H1 (cell line): ENCODE measurements at regions not wholly inside any gene's neighbourhood (a gene's known extent, or its start where the extent isn't known, plus 50 kb on each side); places are given as distances from the start of the nearest gene placed in this dataset.

ENCODE experiments used
- ATF3 ChIP-seq: IDR thresholded peaks from 2 replicates; pipeline ENCODE4 v1.6.1; 2011; ENCODE audit warnings: low read depth, mild to moderate bottlenecking, low read length; ENCODE audit not compliant: insufficient read depth
- CHD1 ChIP-seq: IDR thresholded peaks from 2 replicates; pipeline ENCODE4 v1.6.1; 2012; ENCODE audit warnings: low read depth, low read length, improper control_type of control experiment
- EP300 ChIP-seq, 2 experiments: IDR thresholded peaks; 1 replicate in 1 of 2; 2 replicates in 1 of 2; pipeline ENCODE4 v1.6.1; 2011 to 2012; ENCODE audit warnings: low read depth in 2 of 2, low read length in 2 of 2, mild to moderate bottlenecking in 2 of 2, borderline replicate concordance in 1 of 2, inconsistent platforms in 1 of 2, moderate library complexity in 1 of 2
- EZH2 ChIP-seq: fragments of 200-600 bp; sonication (generic); IDR thresholded peaks from 2 replicates; pipeline ENCODE4 v1.7.1; 2012; ENCODE audit warnings: low read depth, mild to moderate bottlenecking, moderate library complexity, low read length, inconsistent platforms; ENCODE audit not compliant: severe bottlenecking
- POLR2A ChIP-seq, 2 experiments: IDR thresholded peaks; 1 replicate in 1 of 2; 2 replicates in 1 of 2; pipeline ENCODE4 v1.6.1; 2011; ENCODE audit warnings: low read depth in 2 of 2, low read length in 2 of 2, mild to moderate bottlenecking in 2 of 2; ENCODE audit errors: control extremely low read depth in 1 of 2
- POLR2AphosphoS5 ChIP-seq: IDR thresholded peaks from 2 replicates; pipeline ENCODE4 v1.6.1; 2011; ENCODE audit warnings: low read depth, low read length
- RAD21 ChIP-seq, 2 experiments: IDR thresholded peaks in 1 of 2; conservative IDR thresholded peaks in 1 of 2; 2 replicates each; pipeline ENCODE4 v1.6.1; 2011; ENCODE audit warnings: low read depth in 2 of 2, low read length in 2 of 2, improper control_type of control experiment in 1 of 2, inconsistent platforms in 1 of 2, mild to moderate bottlenecking in 1 of 2, moderate library complexity in 1 of 2
- SIN3A ChIP-seq, 2 experiments: IDR thresholded peaks in 1 of 2; conservative IDR thresholded peaks in 1 of 2; 2 replicates each; pipeline ENCODE4 v1.6.1; 2011 to 2012; ENCODE audit warnings: low read length in 2 of 2, improper control_type of control experiment in 1 of 2, low read depth in 1 of 2, mild to moderate bottlenecking in 1 of 2
- TBP ChIP-seq: IDR thresholded peaks from 2 replicates; pipeline ENCODE4 v1.6.1; 2011; ENCODE audit warnings: low read depth, low read length, improper control_type of control experiment
- TCF12 ChIP-seq: IDR thresholded peaks from 2 replicates; pipeline ENCODE4 v1.6.1; 2011; ENCODE audit warnings: low read depth, mild to moderate bottlenecking, low read length
- TEAD4 ChIP-seq: IDR thresholded peaks from 2 replicates; pipeline ENCODE4 v1.6.1; 2012; ENCODE audit warnings: low read depth, low read length, inconsistent platforms, mixed read lengths
- YY1 ChIP-seq: IDR thresholded peaks from 2 replicates; pipeline ENCODE4 v1.6.1; 2011; ENCODE audit warnings: low read depth, mild to moderate bottlenecking, low read length
- TF ChIP-seq, protein P1 (sequence below), 3 experiments: IDR thresholded peaks; 1 replicate in 2 of 3; 2 replicates in 1 of 3; pipeline versions ENCODE4 v1.5.1 to v1.6.1; 2011; ENCODE audit warnings: low read length in 3 of 3, mild to moderate bottlenecking in 3 of 3, inconsistent platforms in 2 of 3, low read depth in 1 of 3, moderate library complexity in 1 of 3; ENCODE audit not compliant: insufficient read depth in 1 of 3; ENCODE audit errors: control extremely low read depth in 1 of 3
- TF ChIP-seq, protein P2 (sequence below): fragments of 300-600 bp; sonication (generic); IDR thresholded peaks from 2 replicates; pipeline ENCODE4 v1.7.1; 2012; ENCODE audit warnings: low read length, moderate library complexity, mild to moderate bottlenecking, inconsistent platforms; ENCODE audit not compliant: insufficient replicate concordance

- TF ChIP-seq, protein P1, sequence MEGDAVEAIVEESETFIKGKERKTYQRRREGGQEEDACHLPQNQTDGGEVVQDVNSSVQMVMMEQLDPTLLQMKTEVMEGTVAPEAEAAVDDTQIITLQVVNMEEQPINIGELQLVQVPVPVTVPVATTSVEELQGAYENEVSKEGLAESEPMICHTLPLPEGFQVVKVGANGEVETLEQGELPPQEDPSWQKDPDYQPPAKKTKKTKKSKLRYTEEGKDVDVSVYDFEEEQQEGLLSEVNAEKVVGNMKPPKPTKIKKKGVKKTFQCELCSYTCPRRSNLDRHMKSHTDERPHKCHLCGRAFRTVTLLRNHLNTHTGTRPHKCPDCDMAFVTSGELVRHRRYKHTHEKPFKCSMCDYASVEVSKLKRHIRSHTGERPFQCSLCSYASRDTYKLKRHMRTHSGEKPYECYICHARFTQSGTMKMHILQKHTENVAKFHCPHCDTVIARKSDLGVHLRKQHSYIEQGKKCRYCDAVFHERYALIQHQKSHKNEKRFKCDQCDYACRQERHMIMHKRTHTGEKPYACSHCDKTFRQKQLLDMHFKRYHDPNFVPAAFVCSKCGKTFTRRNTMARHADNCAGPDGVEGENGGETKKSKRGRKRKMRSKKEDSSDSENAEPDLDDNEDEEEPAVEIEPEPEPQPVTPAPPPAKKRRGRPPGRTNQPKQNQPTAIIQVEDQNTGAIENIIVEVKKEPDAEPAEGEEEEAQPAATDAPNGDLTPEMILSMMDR (IDR thresholded peaks at IDR 0.05; ENCODE audit: control extremely low read depth in 1 of 3, insufficient read depth in 1 of 3, low read depth in 1 of 3, low read length in 3 of 3) = no peak
- TF ChIP-seq TBP (no peak), TEAD4 (no peak), EZH2 (no peak), POLR2A (IDR thresholded peaks at IDR 0.05; ENCODE audit: control extremely low read depth in 1 of 2, low read depth in 2 of 2, low read length in 2 of 2) (no peak), EP300 (IDR thresholded peaks at IDR 0.05; ENCODE audit: borderline replicate concordance in 1 of 2, low read depth in 2 of 2, low read length in 2 of 2) (no peak), RAD21 (IDR thresholded peaks at IDR 0.05 in 1 of 2, conservative IDR thresholded peaks at IDR 0.05 in 1 of 2; ENCODE audit: low read depth in 2 of 2, low read length in 2 of 2) (no peak), CHD1 (no peak), SIN3A (conservative IDR thresholded peaks at IDR 0.05 in 1 of 2, IDR thresholded peaks at IDR 0.05 in 1 of 2; ENCODE audit: low read depth in 1 of 2, low read length in 2 of 2) (no peak), ATF3 (no peak), TCF12 (no peak), YY1 (no peak), POLR2AphosphoS5 (no peak)
- TF ChIP-seq, protein P2, sequence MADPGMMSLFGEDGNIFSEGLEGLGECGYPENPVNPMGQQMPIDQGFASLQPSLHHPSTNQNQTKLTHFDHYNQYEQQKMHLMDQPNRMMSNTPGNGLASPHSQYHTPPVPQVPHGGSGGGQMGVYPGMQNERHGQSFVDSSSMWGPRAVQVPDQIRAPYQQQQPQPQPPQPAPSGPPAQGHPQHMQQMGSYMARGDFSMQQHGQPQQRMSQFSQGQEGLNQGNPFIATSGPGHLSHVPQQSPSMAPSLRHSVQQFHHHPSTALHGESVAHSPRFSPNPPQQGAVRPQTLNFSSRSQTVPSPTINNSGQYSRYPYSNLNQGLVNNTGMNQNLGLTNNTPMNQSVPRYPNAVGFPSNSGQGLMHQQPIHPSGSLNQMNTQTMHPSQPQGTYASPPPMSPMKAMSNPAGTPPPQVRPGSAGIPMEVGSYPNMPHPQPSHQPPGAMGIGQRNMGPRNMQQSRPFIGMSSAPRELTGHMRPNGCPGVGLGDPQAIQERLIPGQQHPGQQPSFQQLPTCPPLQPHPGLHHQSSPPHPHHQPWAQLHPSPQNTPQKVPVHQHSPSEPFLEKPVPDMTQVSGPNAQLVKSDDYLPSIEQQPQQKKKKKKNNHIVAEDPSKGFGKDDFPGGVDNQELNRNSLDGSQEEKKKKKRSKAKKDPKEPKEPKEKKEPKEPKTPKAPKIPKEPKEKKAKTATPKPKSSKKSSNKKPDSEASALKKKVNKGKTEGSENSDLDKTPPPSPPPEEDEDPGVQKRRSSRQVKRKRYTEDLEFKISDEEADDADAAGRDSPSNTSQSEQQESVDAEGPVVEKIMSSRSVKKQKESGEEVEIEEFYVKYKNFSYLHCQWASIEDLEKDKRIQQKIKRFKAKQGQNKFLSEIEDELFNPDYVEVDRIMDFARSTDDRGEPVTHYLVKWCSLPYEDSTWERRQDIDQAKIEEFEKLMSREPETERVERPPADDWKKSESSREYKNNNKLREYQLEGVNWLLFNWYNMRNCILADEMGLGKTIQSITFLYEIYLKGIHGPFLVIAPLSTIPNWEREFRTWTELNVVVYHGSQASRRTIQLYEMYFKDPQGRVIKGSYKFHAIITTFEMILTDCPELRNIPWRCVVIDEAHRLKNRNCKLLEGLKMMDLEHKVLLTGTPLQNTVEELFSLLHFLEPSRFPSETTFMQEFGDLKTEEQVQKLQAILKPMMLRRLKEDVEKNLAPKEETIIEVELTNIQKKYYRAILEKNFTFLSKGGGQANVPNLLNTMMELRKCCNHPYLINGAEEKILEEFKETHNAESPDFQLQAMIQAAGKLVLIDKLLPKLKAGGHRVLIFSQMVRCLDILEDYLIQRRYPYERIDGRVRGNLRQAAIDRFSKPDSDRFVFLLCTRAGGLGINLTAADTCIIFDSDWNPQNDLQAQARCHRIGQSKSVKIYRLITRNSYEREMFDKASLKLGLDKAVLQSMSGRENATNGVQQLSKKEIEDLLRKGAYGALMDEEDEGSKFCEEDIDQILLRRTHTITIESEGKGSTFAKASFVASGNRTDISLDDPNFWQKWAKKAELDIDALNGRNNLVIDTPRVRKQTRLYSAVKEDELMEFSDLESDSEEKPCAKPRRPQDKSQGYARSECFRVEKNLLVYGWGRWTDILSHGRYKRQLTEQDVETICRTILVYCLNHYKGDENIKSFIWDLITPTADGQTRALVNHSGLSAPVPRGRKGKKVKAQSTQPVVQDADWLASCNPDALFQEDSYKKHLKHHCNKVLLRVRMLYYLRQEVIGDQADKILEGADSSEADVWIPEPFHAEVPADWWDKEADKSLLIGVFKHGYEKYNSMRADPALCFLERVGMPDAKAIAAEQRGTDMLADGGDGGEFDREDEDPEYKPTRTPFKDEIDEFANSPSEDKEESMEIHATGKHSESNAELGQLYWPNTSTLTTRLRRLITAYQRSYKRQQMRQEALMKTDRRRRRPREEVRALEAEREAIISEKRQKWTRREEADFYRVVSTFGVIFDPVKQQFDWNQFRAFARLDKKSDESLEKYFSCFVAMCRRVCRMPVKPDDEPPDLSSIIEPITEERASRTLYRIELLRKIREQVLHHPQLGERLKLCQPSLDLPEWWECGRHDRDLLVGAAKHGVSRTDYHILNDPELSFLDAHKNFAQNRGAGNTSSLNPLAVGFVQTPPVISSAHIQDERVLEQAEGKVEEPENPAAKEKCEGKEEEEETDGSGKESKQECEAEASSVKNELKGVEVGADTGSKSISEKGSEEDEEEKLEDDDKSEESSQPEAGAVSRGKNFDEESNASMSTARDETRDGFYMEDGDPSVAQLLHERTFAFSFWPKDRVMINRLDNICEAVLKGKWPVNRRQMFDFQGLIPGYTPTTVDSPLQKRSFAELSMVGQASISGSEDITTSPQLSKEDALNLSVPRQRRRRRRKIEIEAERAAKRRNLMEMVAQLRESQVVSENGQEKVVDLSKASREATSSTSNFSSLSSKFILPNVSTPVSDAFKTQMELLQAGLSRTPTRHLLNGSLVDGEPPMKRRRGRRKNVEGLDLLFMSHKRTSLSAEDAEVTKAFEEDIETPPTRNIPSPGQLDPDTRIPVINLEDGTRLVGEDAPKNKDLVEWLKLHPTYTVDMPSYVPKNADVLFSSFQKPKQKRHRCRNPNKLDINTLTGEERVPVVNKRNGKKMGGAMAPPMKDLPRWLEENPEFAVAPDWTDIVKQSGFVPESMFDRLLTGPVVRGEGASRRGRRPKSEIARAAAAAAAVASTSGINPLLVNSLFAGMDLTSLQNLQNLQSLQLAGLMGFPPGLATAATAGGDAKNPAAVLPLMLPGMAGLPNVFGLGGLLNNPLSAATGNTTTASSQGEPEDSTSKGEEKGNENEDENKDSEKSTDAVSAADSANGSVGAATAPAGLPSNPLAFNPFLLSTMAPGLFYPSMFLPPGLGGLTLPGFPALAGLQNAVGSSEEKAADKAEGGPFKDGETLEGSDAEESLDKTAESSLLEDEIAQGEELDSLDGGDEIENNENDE = no peak
These were observed 237.5 kb upstream of the IL12A start for GRCh38 chr3:159751146-159751545.
